Loucy (cell line): ENCODE measurements at regions not wholly inside any gene's neighbourhood (a gene's known extent, or its start where the extent isn't known, plus 50 kb on each side); places are given as distances from the start of the nearest gene placed in this dataset.

ENCODE experiments used
- H2AFZ ChIP-seq: fragments of 200-600 bp; sonication (generic); 2 replicates; pipeline ENCODE4 v1.6.0; 2016; ENCODE audit warnings: antibody characterized with exemption, mild to moderate bottlenecking, low read length, moderate library complexity
- H3F3A ChIP-seq: fragments of 200-600 bp; 2 replicates; pipeline ENCODE4 v1.6.0; 2016; ENCODE audit warnings: antibody characterized with exemption, low read depth, mild to moderate bottlenecking
- H3K27me3 ChIP-seq: fragments of 200-600 bp; sonication (generic); 2 replicates; pipeline ENCODE4 v1.6.1; 2014; ENCODE audit warnings: low read length, mild to moderate bottlenecking; ENCODE audit not compliant: insufficient read depth, poor library complexity, severe bottlenecking
- H3K36me3 ChIP-seq: fragments of 200-600 bp; sonication (generic); 2 replicates; pipeline ENCODE4 v1.6.1; 2016; ENCODE audit warnings: low read length; ENCODE audit not compliant: insufficient read depth
- H3K4me1 ChIP-seq: fragments of 200-600 bp; sonication (generic); 2 replicates; pipeline ENCODE4 v1.5.1; 2014; ENCODE audit warnings: low read length, mild to moderate bottlenecking; ENCODE audit not compliant: insufficient read depth, poor library complexity, severe bottlenecking
- H3K4me2 ChIP-seq: fragments of 200-600 bp; sonication (generic); 2 replicates; pipeline ENCODE4 v1.6.0; 2014; ENCODE audit warnings: antibody characterized with exemption, low read length, low read depth, mild to moderate bottlenecking; ENCODE audit not compliant: poor library complexity, severe bottlenecking
- H3K4me3 ChIP-seq: fragments of 200-600 bp; sonication (generic); 2 replicates; pipeline ENCODE4 v1.5.1; 2014; ENCODE audit warnings: low read length, mild to moderate bottlenecking, mixed read lengths; ENCODE audit not compliant: poor library complexity, severe bottlenecking
- H3K79me2 ChIP-seq: fragments of 200-600 bp; sonication (generic); 2 replicates; pipeline ENCODE4 v1.6.1; 2014; ENCODE audit warnings: low read length; ENCODE audit not compliant: insufficient read depth
- H3K9ac ChIP-seq: fragments of 200-600 bp; sonication (generic); 2 replicates; pipeline ENCODE4 v1.6.0; 2014; ENCODE audit warnings: mild to moderate bottlenecking, low read depth, low read length, moderate library complexity; ENCODE audit not compliant: poor library complexity, severe bottlenecking
- H3K9me2 ChIP-seq: fragments of 200-600 bp; sonication (generic); replicated peaks from 2 replicates; pipeline ENCODE4 v1.6.1; 2016; ENCODE audit warnings: low read depth, low read length, mixed read lengths
- H3K9me3 ChIP-seq: fragments of 200-600 bp; sonication (generic); 2 replicates; pipeline ENCODE4 v1.6.1; 2014; ENCODE audit warnings: mild to moderate bottlenecking, antibody characterized with exemption, low read length, low read depth; ENCODE audit not compliant: insufficient read depth
- H4K20me1 ChIP-seq: fragments of 200-600 bp; sonication (generic); 2 replicates; pipeline ENCODE4 v1.6.0; 2014; ENCODE audit warnings: antibody characterized with exemption, low read length, mild to moderate bottlenecking; ENCODE audit not compliant: insufficient read depth, poor library complexity, severe bottlenecking
- CTCF ChIP-seq: fragments of 200-600 bp; sonication (generic); conservative IDR thresholded peaks from 2 replicates; pipeline ENCODE4 v1.5.1; 2014; ENCODE audit warnings: mild to moderate bottlenecking, antibody characterized with exemption, low read length
- EZH2phosphoT487 ChIP-seq: fragments of 200-600 bp; IDR thresholded peaks from 2 replicates; pipeline ENCODE4 v1.6.1; 2018; ENCODE audit warnings: antibody characterized with exemption, mild to moderate bottlenecking, moderate library complexity, borderline replicate concordance

DNA sequence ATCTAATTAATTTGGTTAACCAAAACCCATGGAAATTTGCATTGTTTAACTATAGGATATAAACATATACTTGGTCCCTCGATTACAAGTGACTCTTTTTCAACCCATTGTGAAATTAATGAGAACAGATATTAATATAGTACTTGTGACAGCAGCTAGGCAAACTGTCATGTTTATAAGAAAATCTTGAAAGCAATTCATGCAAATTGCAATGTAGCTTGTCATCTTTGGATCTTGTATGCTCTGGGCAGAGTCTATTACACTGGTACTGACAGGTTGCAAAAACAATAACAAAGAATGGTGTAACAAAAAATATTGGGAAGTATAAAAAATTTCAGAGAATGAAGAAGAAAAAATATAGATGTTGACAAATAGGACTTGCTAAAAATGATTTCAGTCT is 941.0 kb downstream of the DNAH5 start:
- TF ChIP-seq CTCF, result no peak
- TF ChIP-seq EZH2phosphoT487, result no peak
- H3K79me2 ChIP-seq, result no peaks in the 10 kb centered on the region
- H2AFZ ChIP-seq, result no peak overlapping the region
- H3K36me3 ChIP-seq, result no peaks in the 10 kb centered on the region
- H3K4me2 ChIP-seq, result no peak overlapping the region
- no peaks in the 10 kb centered on the region for H3K4me1 ChIP-seq
- no peaks in the 10 kb centered on the region for H4K20me1 ChIP-seq
- H3K27me3 ChIP-seq, result no peaks in the 10 kb centered on the region
- H3K9me2 ChIP-seq, result no peaks in the 10 kb centered on the region
- no peak overlapping the region for H3K4me3 ChIP-seq
- no peak overlapping the region for H3K9ac ChIP-seq
- no peaks in the 10 kb centered on the region for H3K9me3 ChIP-seq
- H3F3A ChIP-seq, result no peaks in the 10 kb centered on the region

GRCh38 chr5:12999667-13000066 is 944.8 kb downstream of the DNAH5 start:
- Histone ChIP-seq H3K27me3 (no peaks in the 10 kb centered on the region), H4K20me1 (no peaks in the 10 kb centered on the region), H3K36me3 (no peaks in the 10 kb centered on the region), H3K9me2 (no peaks in the 10 kb centered on the region), H2AFZ (no peak overlapping the region), H3K4me3 (no peak overlapping the region), H3K4me1 (no peaks in the 10 kb centered on the region), H3F3A (no peaks in the 10 kb centered on the region), H3K4me2 (no peak overlapping the region), H3K79me2 (no peaks in the 10 kb centered on the region), H3K9me3 (no peaks in the 10 kb centered on the region), H3K9ac (no peak overlapping the region)
- TF ChIP-seq CTCF (no peak), EZH2phosphoT487 (no peak)

DNA sequence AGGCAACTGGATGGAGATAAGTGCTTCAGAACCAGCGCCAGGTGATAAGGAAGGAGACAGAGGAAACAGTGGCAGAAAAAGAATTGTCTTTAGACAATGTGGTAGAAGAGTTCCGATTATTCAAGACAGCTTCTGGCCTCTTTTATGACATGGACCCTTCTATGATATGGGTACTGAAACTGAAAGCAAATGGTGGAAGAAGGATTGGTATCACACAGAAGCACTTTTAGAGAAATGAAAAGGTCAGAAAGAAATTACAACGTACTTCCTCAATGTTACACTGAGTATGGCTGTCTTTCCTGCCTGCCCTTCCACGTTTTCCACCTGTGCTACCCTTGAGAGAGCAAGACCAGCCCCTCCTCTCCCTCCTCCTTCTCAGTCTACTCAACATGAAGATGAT is 959.3 kb downstream of the DNAH5 start:
- Histone ChIP-seq H3K4me3 (no peak overlapping the region), H3K9ac (no peak overlapping the region), H3K79me2 (no peaks in the 10 kb centered on the region), H3K4me1 (no peaks in the 10 kb centered on the region), H4K20me1 (no peaks in the 10 kb centered on the region), H3K9me2 (0 out of 2 replicates have a peak, but pooled peaks cover 5% of the 10 kb centered on the region), H2AFZ (no peak overlapping the region), H3K9me3 (no peaks in the 10 kb centered on the region), H3K36me3 (no peaks in the 10 kb centered on the region), H3K4me2 (no peak overlapping the region), H3K27me3 (no peaks in the 10 kb centered on the region), H3F3A (no peaks in the 10 kb centered on the region)
- no peak for TF ChIP-seq EZH2phosphoT487
- TF ChIP-seq CTCF, result no peak
